HEK293T (cell line): ENCODE measurements at regions not wholly inside any gene's neighbourhood (a gene's known extent, or its start where the extent isn't known, plus 50 kb on each side); places are given as distances from the start of the nearest gene placed in this dataset.
"Not testable (repeated sequence)": the region's sequence is repeated elsewhere in the genome, so short reads cannot be mapped to it uniquely, and the experiment has no call there.

Source experiments
- CTCF ChIA-PET: fragments of 350-600 bp; formaldehyde crosslinking; extraction: SDS; loops from one replicate; lab custom pipeline; 2021; ENCODE audit warnings: antibody characterized with exemption, inconsistent platforms; lab: Yijun Ruan, JAX
- POLR2A ChIA-PET: fragments of 350-600 bp; formaldehyde crosslinking; extraction: SDS; loops from one replicate; lab custom pipeline; 2020; ENCODE audit warnings: antibody characterized with exemption, inconsistent platforms; lab: Yijun Ruan, JAX
- DNase-seq: peaks from one replicate; pipeline ENCODE4 v3.0.0; 2012; ENCODE audit warnings: mixed read lengths; ENCODE audit errors: extremely low spot score
- ARNT ChIP-seq: fragments of 450-650 bp; IDR thresholded peaks from 2 replicates; pipeline ENCODE4 v1.6.1; 2017; ENCODE audit warnings: mild to moderate bottlenecking
- BHLHE40 ChIP-seq: fragments of 450-650 bp; IDR thresholded peaks from 2 replicates; pipeline ENCODE4 v1.6.1; 2016; ENCODE audit warnings: mild to moderate bottlenecking, moderate library complexity, borderline replicate concordance
- CTBP1 ChIP-seq: fragments of 450-650 bp; IDR thresholded peaks from 2 replicates; pipeline ENCODE4 v1.6.1; 2016; ENCODE audit warnings: borderline replicate concordance
- ELF4 ChIP-seq: fragments of 450-650 bp; IDR thresholded peaks from 2 replicates; pipeline ENCODE4 v1.6.1; 2017; ENCODE audit warnings: antibody characterized with exemption
- FOXA1 ChIP-seq: fragments of 450-650 bp; IDR thresholded peaks from 2 replicates; pipeline ENCODE4 v1.6.1; 2016; ENCODE audit warnings: mild to moderate bottlenecking
- FOXK2 ChIP-seq: fragments of 450-650 bp; IDR thresholded peaks from 2 replicates; pipeline ENCODE4 v1.6.1; 2016; ENCODE audit warnings: mild to moderate bottlenecking
- FOXM1 ChIP-seq: fragments of 450-650 bp; IDR thresholded peaks from 2 replicates; pipeline ENCODE4 v1.6.1; 2017; ENCODE audit warnings: mild to moderate bottlenecking, borderline replicate concordance
- HDGF ChIP-seq: fragments of 450-650 bp; IDR thresholded peaks from 2 replicates; pipeline ENCODE4 v1.6.1; 2017; ENCODE audit warnings: antibody characterized with exemption, borderline replicate concordance
- L3MBTL2 ChIP-seq: fragments of 450-650 bp; conservative IDR thresholded peaks from 2 replicates; pipeline ENCODE4 v1.6.1; 2016; ENCODE audit warnings: mild to moderate bottlenecking
- LEF1 ChIP-seq: fragments of 450-650 bp; IDR thresholded peaks from 2 replicates; pipeline ENCODE4 v1.6.1; 2017; ENCODE audit warnings: mild to moderate bottlenecking, borderline replicate concordance
- NFRKB ChIP-seq: fragments of 450-650 bp; IDR thresholded peaks from 2 replicates; pipeline ENCODE4 v1.6.1; 2016; ENCODE audit warnings: mild to moderate bottlenecking, moderate library complexity
- PKNOX1 ChIP-seq: fragments of 450-650 bp; IDR thresholded peaks from 2 replicates; pipeline ENCODE4 v1.6.1; 2016
- SP1 ChIP-seq: fragments of 450-650 bp; IDR thresholded peaks from 2 replicates; pipeline ENCODE4 v1.6.1; 2017
- SUZ12 ChIP-seq: fragments of 450-650 bp; IDR thresholded peaks from 2 replicates; pipeline ENCODE4 v1.6.1; 2016; ENCODE audit warnings: mild to moderate bottlenecking
- TARDBP ChIP-seq: fragments of 450-650 bp; IDR thresholded peaks from 2 replicates; pipeline ENCODE4 v1.6.1; 2016
- ZNF384 ChIP-seq: fragments of 450-650 bp; IDR thresholded peaks from 2 replicates; pipeline ENCODE4 v1.6.1; 2016

- ChIA-PET CTCF (no interaction called here), POLR2A (no interaction called here)
- no peak for DNase-seq
- TF ChIP-seq LEF1 (no peak), SP1 (no peak), ZNF384 (no peak), FOXM1 (no peak), HDGF (no peak), CTBP1 (no peak), L3MBTL2 (no peak), FOXK2 (no peak), TARDBP (no peak), NFRKB (no peak), BHLHE40 (no peak)
Observed at GRCh38 chr4:31793907-31794306, 1073.7 kb downstream of the PCDH7 start.

GRCh38 chr4:31797052-31797451, 1076.9 kb downstream of the PCDH7 start:
- DNase-seq, POLR2A ChIA-PET, CTCF ChIA-PET: not testable (repeated sequence)

GRCh38 chr4:31803526-31804195, 1083.5 kb downstream of the PCDH7 start:
- DNase-seq: no peak
- ChIA-PET CTCF (no interaction called here), POLR2A (no interaction called here)
- no peak for TF ChIP-seq FOXM1

GRCh38 chr4:31807036-31807435, 1086.9 kb downstream of the PCDH7 start:
- CTCF ChIA-PET: no interaction called here
- DNase-seq: no peak
- POLR2A ChIA-PET: no interaction called here
- no peak for TF ChIP-seq FOXK2
- TF ChIP-seq NFRKB: no peak
- TF ChIP-seq FOXM1: no peak

GRCh38 chr4:31844350-31844749, 1124.2 kb downstream of the PCDH7 start:
- DNase-seq: no peak
- ChIA-PET CTCF (no interaction called here), POLR2A (no interaction called here)
- no peak for TF ChIP-seq CTBP1
- TF ChIP-seq L3MBTL2: no peak
- no peak for TF ChIP-seq ZNF384
- TF ChIP-seq HDGF: no peak
- TF ChIP-seq LEF1: no peak
- TF ChIP-seq NFRKB: no peak
- no peak for TF ChIP-seq FOXA1
- TF ChIP-seq ELF4: no peak
- no peak for TF ChIP-seq SUZ12
- no peak for TF ChIP-seq SP1

GRCh38 chr4:31851946-31852345, 1131.8 kb downstream of the PCDH7 start:
- DNase-seq: no peak
- TF ChIP-seq SP1 (no peak), HDGF (no peak), ZNF384 (no peak), NFRKB (no peak), ARNT (no peak), BHLHE40 (no peak), FOXA1 (no peak), CTBP1 (no peak), L3MBTL2 (no peak), LEF1 (no peak), ELF4 (no peak), SUZ12 (no peak), FOXM1 (no peak), TARDBP (no peak), PKNOX1 (no peak), FOXK2 (no peak)
- CTCF ChIA-PET: no interaction called here
- POLR2A ChIA-PET: no interaction called here

GRCh38 chr4:31877429-31877828, 1157.3 kb downstream of the PCDH7 start:
- no peak for TF ChIP-seq ARNT
- no peak for TF ChIP-seq NFRKB
- CTCF ChIA-PET: no interaction called here
- no peak for DNase-seq
- POLR2A ChIA-PET: no interaction called here

GRCh38 chr4:31880837-31881236, 1160.7 kb downstream of the PCDH7 start:
- CTCF ChIA-PET, POLR2A ChIA-PET: not testable (repeated sequence)

GRCh38 chr4:31896349-31896748, 1176.2 kb downstream of the PCDH7 start:
- DNase-seq: no peak
- POLR2A ChIA-PET: no interaction called here
- CTCF ChIA-PET: no interaction called here
- TF ChIP-seq ARNT (no peak), SUZ12 (no peak), FOXM1 (no peak), FOXK2 (no peak), SP1 (no peak), PKNOX1 (no peak), ZNF384 (no peak), HDGF (no peak), CTBP1 (no peak), FOXA1 (no peak), BHLHE40 (no peak), LEF1 (no peak), NFRKB (no peak), ELF4 (no peak), TARDBP (no peak), L3MBTL2 (no peak)

More at GRCh38 chr4:31880837-31881236, 1160.7 kb downstream of the PCDH7 start:
- DNase-seq: not testable (repeated sequence)
